ENCODE measurements at regions not wholly inside any gene's neighbourhood (a gene's known extent, or its start where the extent isn't known, plus 50 kb on each side); places are given as distances from the start of the nearest gene placed in this dataset.

DNA sequence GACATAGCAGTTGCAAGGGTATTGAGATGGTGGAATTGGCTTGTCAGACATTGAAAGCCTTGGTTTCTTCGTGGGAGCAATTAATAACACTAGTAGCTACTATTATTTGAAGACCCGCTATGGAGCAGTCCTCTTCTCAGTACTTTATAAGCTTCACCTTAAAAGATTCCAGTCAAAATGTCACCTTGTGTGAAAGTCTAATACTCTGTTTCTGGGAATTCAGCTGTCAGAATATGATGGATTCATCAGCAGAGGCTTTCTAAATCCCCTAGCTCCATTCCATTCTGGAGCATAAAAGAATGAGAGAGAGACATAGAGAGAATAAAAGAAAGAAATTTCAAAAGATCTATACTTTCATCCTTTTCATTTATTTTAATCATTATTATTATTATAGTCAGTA is 375.9 kb upstream of the ADGRL2 start:
- Mint-ChIP-seq H3K27ac (no peak overlapping the region), H3K36me3 (ENCODE audit: low read depth) (no peaks in the 10 kb centered on the region), H3K9me3 (peaks cover 3% of the 10 kb centered on the region), H3K4me1 (ENCODE audit: low read depth) (no peaks in the 10 kb centered on the region), H3K4me3 (no peak overlapping the region), H3K27me3 (ENCODE audit: low read depth) (no peaks in the 10 kb centered on the region)
- intact Hi-C loops (cut with micrococcal nuclease): no loop called here
- no peak for DNase-seq
- CTCF ChIA-PET: no interaction called here

GRCh38 chr1:81424061-81424460 is 376.7 kb upstream of the ADGRL2 start:
- Mint-ChIP-seq H3K27me3 (ENCODE audit: low read depth) (no peaks in the 10 kb centered on the region), H3K9me3 (peaks cover 3% of the 10 kb centered on the region), H3K27ac (no peak overlapping the region), H3K36me3 (ENCODE audit: low read depth) (no peaks in the 10 kb centered on the region), H3K4me3 (no peak overlapping the region), H3K4me1 (ENCODE audit: low read depth) (no peaks in the 10 kb centered on the region)
- intact Hi-C loops (cut with micrococcal nuclease): no loop called here
- CTCF ChIA-PET: no interaction called here
- no peak for DNase-seq

- intact Hi-C loops (cut with micrococcal nuclease): no loop called here
- Mint-ChIP-seq H3K36me3 (ENCODE audit: low read depth) (no peaks in the 10 kb centered on the region), H3K27me3 (ENCODE audit: low read depth) (no peaks in the 10 kb centered on the region), H3K4me3 (no peak overlapping the region), H3K27ac (no peak overlapping the region), H3K9me3 (no peaks in the 10 kb centered on the region), H3K4me1 (ENCODE audit: low read depth) (no peaks in the 10 kb centered on the region)
- DNase-seq: no peak
- CTCF ChIA-PET: interaction anchor here (0.7 kb wide), 1 partner anchor 18 kb away, joined by 3 read pairs; no protein-coding TSS in a partner anchor
Observed at GRCh38 chr1:81420760-81421159, 380.0 kb upstream of the ADGRL2 start.

GRCh38 chr1:81414488-81415015 is 386.2 kb upstream of the ADGRL2 start:
- Mint-ChIP-seq H3K27me3 (ENCODE audit: low read depth) (no peaks in the 10 kb centered on the region), H3K36me3 (ENCODE audit: low read depth) (no peaks in the 10 kb centered on the region), H3K9me3 (no peaks in the 10 kb centered on the region), H3K4me1 (ENCODE audit: low read depth) (no peaks in the 10 kb centered on the region), H3K4me3 (no peak overlapping the region), H3K27ac (no peak overlapping the region)
- DNase-seq: peak; percentile 34
- CTCF ChIA-PET: interaction anchor here (0.5 kb wide), 1 partner anchor 281 kb away, joined by 3 read pairs; no protein-coding TSS in a partner anchor
- intact Hi-C loops (cut with micrococcal nuclease): no loop called here

DNA sequence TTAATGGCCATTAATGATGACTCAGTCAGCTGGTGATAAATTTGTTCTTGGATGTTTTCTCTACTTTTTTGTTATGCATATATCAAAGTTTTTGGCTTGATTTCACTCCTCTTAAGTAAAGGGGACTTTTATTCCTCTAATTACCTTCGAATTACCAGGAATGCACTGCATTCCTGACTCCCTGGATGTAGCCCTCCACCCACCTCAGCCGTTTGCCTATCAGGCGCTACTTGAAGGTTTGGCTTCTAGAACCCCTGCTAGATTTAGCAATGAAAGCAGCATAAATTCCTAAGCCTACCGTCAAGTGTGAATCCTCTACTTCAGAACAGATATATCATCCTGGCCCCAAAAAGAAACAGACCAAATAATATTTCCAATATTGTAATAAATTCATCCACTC is 387.8 kb upstream of the ADGRL2 start:
- Mint-ChIP-seq H3K27ac (no peak overlapping the region), H3K4me3 (no peak overlapping the region), H3K36me3 (ENCODE audit: low read depth) (no peaks in the 10 kb centered on the region), H3K4me1 (ENCODE audit: low read depth) (no peaks in the 10 kb centered on the region), H3K9me3 (no peaks in the 10 kb centered on the region), H3K27me3 (ENCODE audit: low read depth) (no peaks in the 10 kb centered on the region)
- DNase-seq: no peak
- intact Hi-C loops (cut with micrococcal nuclease): no loop called here
- CTCF ChIA-PET: interaction anchor here (0.5 kb wide), 1 partner anchor 1684 kb away, joined by 3 read pairs; no protein-coding TSS in a partner anchor

GRCh38 chr1:81410941-81411340 is 389.8 kb upstream of the ADGRL2 start:
- no peaks in the 10 kb centered on the region for H3K9me3 Mint-ChIP-seq
- H3K4me1 Mint-ChIP-seq (ENCODE audit: low read depth): no peaks in the 10 kb centered on the region
- H3K27ac Mint-ChIP-seq: no peak overlapping the region
- no peaks in the 10 kb centered on the region for H3K27me3 Mint-ChIP-seq (ENCODE audit: low read depth)
- intact Hi-C loops (cut with micrococcal nuclease): no loop called here
- H3K36me3 Mint-ChIP-seq (ENCODE audit: low read depth): no peaks in the 10 kb centered on the region
- H3K4me3 Mint-ChIP-seq: no peak overlapping the region
- CTCF ChIA-PET: no interaction called here
- DNase-seq: no peak

GRCh38 chr1:81410351-81410750 is 390.4 kb upstream of the ADGRL2 start:
- no peaks in the 10 kb centered on the region for H3K36me3 Mint-ChIP-seq (ENCODE audit: low read depth)
- H3K27me3 Mint-ChIP-seq (ENCODE audit: low read depth): no peaks in the 10 kb centered on the region
- H3K27ac Mint-ChIP-seq: no peak overlapping the region
- CTCF ChIA-PET: no interaction called here
- H3K4me1 Mint-ChIP-seq (ENCODE audit: low read depth): no peaks in the 10 kb centered on the region
- no peak for DNase-seq
- no peak overlapping the region for H3K4me3 Mint-ChIP-seq
- intact Hi-C loops (cut with micrococcal nuclease): no loop called here
- H3K9me3 Mint-ChIP-seq: no peaks in the 10 kb centered on the region

GRCh38 chr1:81409780-81410274 is 390.9 kb upstream of the ADGRL2 start:
- Mint-ChIP-seq H3K27ac (no peak overlapping the region), H3K27me3 (ENCODE audit: low read depth) (no peaks in the 10 kb centered on the region), H3K9me3 (no peaks in the 10 kb centered on the region), H3K4me1 (ENCODE audit: low read depth) (no peaks in the 10 kb centered on the region), H3K36me3 (ENCODE audit: low read depth) (no peaks in the 10 kb centered on the region), H3K4me3 (no peak overlapping the region)
- no peak for DNase-seq
- intact Hi-C loops (cut with micrococcal nuclease): no loop called here
- CTCF ChIA-PET: no interaction called here

GRCh38 chr1:81409262-81409661 is 391.5 kb upstream of the ADGRL2 start:
- H3K36me3 Mint-ChIP-seq (ENCODE audit: low read depth): no peaks in the 10 kb centered on the region
- no peaks in the 10 kb centered on the region for H3K9me3 Mint-ChIP-seq
- no peaks in the 10 kb centered on the region for H3K27me3 Mint-ChIP-seq (ENCODE audit: low read depth)
- CTCF ChIA-PET: no interaction called here
- intact Hi-C loops (cut with micrococcal nuclease): no loop called here
- no peak for DNase-seq
- no peak overlapping the region for H3K4me3 Mint-ChIP-seq
- H3K4me1 Mint-ChIP-seq (ENCODE audit: low read depth): no peaks in the 10 kb centered on the region
- no peak overlapping the region for H3K27ac Mint-ChIP-seq

DNA sequence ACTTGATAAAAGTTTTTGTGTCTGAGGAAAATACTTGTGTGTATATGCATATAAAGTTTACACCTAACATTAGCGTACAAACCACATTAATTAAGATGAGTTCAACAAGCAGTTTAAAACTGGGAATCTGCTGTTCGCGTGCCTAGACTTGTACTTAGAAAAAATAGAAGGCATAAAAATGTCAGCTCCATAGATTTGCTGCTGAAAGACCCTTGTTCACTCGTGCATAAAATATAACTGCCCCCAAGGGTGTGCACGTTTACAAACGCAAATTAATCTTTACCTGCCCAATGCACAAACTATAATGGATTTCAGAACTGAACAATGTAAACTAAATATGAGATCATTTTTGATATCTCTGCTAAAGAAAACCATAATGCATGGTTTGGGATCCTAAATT is 392.3 kb upstream of the ADGRL2 start:
- intact Hi-C loops (cut with micrococcal nuclease): no loop called here
- H3K27ac Mint-ChIP-seq: no peak overlapping the region
- DNase-seq: no peak
- CTCF ChIA-PET: no interaction called here
- no peaks in the 10 kb centered on the region for H3K27me3 Mint-ChIP-seq (ENCODE audit: low read depth)
- H3K4me1 Mint-ChIP-seq (ENCODE audit: low read depth): no peaks in the 10 kb centered on the region
- H3K4me3 Mint-ChIP-seq: no peak overlapping the region
- H3K36me3 Mint-ChIP-seq (ENCODE audit: low read depth): no peaks in the 10 kb centered on the region
- no peaks in the 10 kb centered on the region for H3K9me3 Mint-ChIP-seq

GRCh38 chr1:81407000-81407821 is 393.5 kb upstream of the ADGRL2 start:
- no peaks in the 10 kb centered on the region for H3K27me3 Mint-ChIP-seq (ENCODE audit: low read depth)
- H3K9me3 Mint-ChIP-seq: no peaks in the 10 kb centered on the region
- intact Hi-C loops (cut with micrococcal nuclease): no loop called here
- no peak overlapping the region for H3K4me3 Mint-ChIP-seq
- H3K4me1 Mint-ChIP-seq (ENCODE audit: low read depth): no peaks in the 10 kb centered on the region
- no peak for DNase-seq
- no peak overlapping the region for H3K27ac Mint-ChIP-seq
- CTCF ChIA-PET: interaction anchor here (0.5 kb wide), 1 partner anchor 22 kb away, joined by 4 read pairs; no protein-coding TSS in a partner anchor
- H3K36me3 Mint-ChIP-seq (ENCODE audit: low read depth): no peaks in the 10 kb centered on the region

- intact Hi-C loops (cut with micrococcal nuclease): no loop called here
- Mint-ChIP-seq H3K36me3 (ENCODE audit: low read depth) (no peaks in the 10 kb centered on the region), H3K9me3 (no peaks in the 10 kb centered on the region), H3K4me1 (ENCODE audit: low read depth) (no peaks in the 10 kb centered on the region), H3K4me3 (no peak overlapping the region), H3K27me3 (ENCODE audit: low read depth) (no peaks in the 10 kb centered on the region), H3K27ac (no peak overlapping the region)
- no peak for DNase-seq
- CTCF ChIA-PET: interaction anchor here (0.5 kb wide), 1 partner anchor 22 kb away, joined by 4 read pairs; no protein-coding TSS in a partner anchor
Observed at GRCh38 chr1:81406292-81406999, 394.3 kb upstream of the ADGRL2 start.
